Stomach (tissue), 8 donors: ENCODE measurements at regions not wholly inside any gene's neighbourhood (a gene's known extent, or its start where the extent isn't known, plus 50 kb on each side); places are given as distances from the start of the nearest gene placed in this dataset.

Source experiments
- DNase-seq, 2 donors: peaks; one replicate each; pipeline versions ENCODE4 v3.0.0 to v3.0.0-alpha.2; 2013 to 2019
- H3K27ac ChIP-seq, 5 donors: fragments of 200-600 bp in 4 of 5; sonication (generic) in 4 of 5; one replicate each; pipeline ENCODE4 v1.5.1; 2013 to 2019; ENCODE audit warnings: mild to moderate bottlenecking in 1 of 5, moderate library complexity in 1 of 5
- H3K27me3 ChIP-seq, 3 donors: fragments of 200-600 bp; sonication (generic); one replicate each; pipeline ENCODE4 v1.5.1; 2017 to 2019; ENCODE audit warnings: mixed run types in 1 of 3
- H3K36me3 ChIP-seq, 4 donors: fragments of 200-600 bp; sonication (generic); 1 replicate in 3 of 4; 2 replicates in 1 of 4; pipeline ENCODE4 v1.5.1; 2016 to 2019
- H3K4me1 ChIP-seq, 4 donors: fragments of 200-600 bp; sonication (generic); one replicate each; pipeline ENCODE4 v1.5.1; 2016 to 2019
- H3K4me3 ChIP-seq, 4 donors: fragments of 200-600 bp; sonication (generic) in 3 of 4; one replicate each; pipeline ENCODE4 v1.5.1; 2016 to 2019; ENCODE audit warnings: mild to moderate bottlenecking in 1 of 4
- H3K9me3 ChIP-seq, 4 donors: fragments of 200-600 bp; sonication (generic); one replicate each; pipeline ENCODE4 v1.5.1; 2016 to 2019
- EP300 ChIP-seq: sonication (generic); formaldehyde crosslinking; IDR thresholded peaks from one replicate; pipeline ENCODE4 v1.6.1; 2017; ENCODE audit warnings: antibody characterized with exemption
- POLR2A ChIP-seq, 4 donors: fragments of 450-650 bp; IDR thresholded peaks; one replicate each; pipeline ENCODE4 v1.6.1; 2016; ENCODE audit warnings: antibody characterized with exemption in 4 of 4, control low read depth in 2 of 4, mild to moderate bottlenecking in 1 of 4, moderate library complexity in 1 of 4
- POLR2AphosphoS5 ChIP-seq, 3 donors: sonication (generic); formaldehyde crosslinking; IDR thresholded peaks; one replicate each; pipeline ENCODE4 v1.6.1; 2016; ENCODE audit warnings: antibody characterized with exemption in 3 of 3
- WGBS, 5 donors: extraction: QIAGEN DNeasy Blood & Tissue Kit in 3 of 5; methylation state at CpG; one replicate each; pipeline versions ENCODE4 v1.1.5 to v1.1.7; 2013 to 2018; 5-methylcytosine and 5-hydroxymethylcytosine counted together
- intact Hi-C: fragments of 100-400 bp; cut with DNase I; formaldehyde crosslinking; loops from one replicate; pipeline ENCODE4 v1.15.1; 2023; ENCODE audit warnings: low total_unique reads
- TF ChIP-seq, protein P1 (sequence below), 7 experiments: fragments of 450-650 bp in 4 of 7; fragments of 200-600 bp in 3 of 7; sonication (generic) in 3 of 7; IDR thresholded peaks; one replicate each; pipeline ENCODE4 v1.5.1; 2016 to 2019; ENCODE audit warnings: antibody characterized with exemption in 7 of 7, control low read depth in 2 of 7, mild to moderate bottlenecking in 1 of 7
- donor health status: healthy with polysubstance abuse.
- donor health status: Bipolar disorder and iron deficiency.
- donor health status: healthy.

DNA sequence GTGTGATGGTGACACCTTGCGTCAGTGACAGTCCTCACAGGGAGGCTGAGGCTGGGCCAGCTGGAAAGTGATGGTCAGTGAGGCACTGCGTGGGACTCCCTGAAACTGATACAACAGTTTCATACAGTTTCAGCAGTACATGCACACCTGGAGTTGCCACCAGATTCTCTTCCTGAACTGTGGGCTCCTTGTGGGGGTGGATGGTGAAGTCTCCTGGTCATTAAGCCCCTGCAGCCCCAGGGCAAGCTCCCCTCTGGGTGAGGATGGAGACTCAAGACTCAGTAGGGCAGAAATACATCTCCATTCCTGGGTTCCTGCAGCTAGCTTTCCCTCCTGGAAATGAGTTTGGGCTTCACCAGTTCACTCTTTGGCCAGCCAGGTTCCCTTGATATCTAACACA lies 392.7 kb downstream of the UQCRFS1 start:
- Histone ChIP-seq H3K36me3 (no peaks in the 10 kb centered on the region), H3K9me3 (peaks cover 0 to 2% (median under 1%) of the 10 kb centered on the region in 4 donors), H3K4me3 (no peak overlapping the region), H3K27ac (no peak overlapping the region), H3K4me1 (no peaks in the 10 kb centered on the region), H3K27me3 (no peaks in the 10 kb centered on the region)
- whole genome bisulfite sequencing, 5 donors: 72 to 97% (median 91%) methylated on average over 2 of the region's 2 CpGs
- TF ChIP-seq, protein P1, sequence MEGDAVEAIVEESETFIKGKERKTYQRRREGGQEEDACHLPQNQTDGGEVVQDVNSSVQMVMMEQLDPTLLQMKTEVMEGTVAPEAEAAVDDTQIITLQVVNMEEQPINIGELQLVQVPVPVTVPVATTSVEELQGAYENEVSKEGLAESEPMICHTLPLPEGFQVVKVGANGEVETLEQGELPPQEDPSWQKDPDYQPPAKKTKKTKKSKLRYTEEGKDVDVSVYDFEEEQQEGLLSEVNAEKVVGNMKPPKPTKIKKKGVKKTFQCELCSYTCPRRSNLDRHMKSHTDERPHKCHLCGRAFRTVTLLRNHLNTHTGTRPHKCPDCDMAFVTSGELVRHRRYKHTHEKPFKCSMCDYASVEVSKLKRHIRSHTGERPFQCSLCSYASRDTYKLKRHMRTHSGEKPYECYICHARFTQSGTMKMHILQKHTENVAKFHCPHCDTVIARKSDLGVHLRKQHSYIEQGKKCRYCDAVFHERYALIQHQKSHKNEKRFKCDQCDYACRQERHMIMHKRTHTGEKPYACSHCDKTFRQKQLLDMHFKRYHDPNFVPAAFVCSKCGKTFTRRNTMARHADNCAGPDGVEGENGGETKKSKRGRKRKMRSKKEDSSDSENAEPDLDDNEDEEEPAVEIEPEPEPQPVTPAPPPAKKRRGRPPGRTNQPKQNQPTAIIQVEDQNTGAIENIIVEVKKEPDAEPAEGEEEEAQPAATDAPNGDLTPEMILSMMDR (IDR thresholded peaks at IDR 0.05): no peak
- TF ChIP-seq POLR2A (IDR thresholded peaks at IDR 0.05) (no peak), EP300 (no peak), POLR2AphosphoS5 (IDR thresholded peaks at IDR 0.05) (no peak)
- DNase-seq: no peak
- intact Hi-C loops: no loop called here

GRCh38 chr19:28815257-28815656 lies 397.7 kb downstream of the UQCRFS1 start:
- H3K9me3 ChIP-seq: peaks cover 0 to 6% (median 3%) of the 10 kb centered on the region in 4 donors
- H3K36me3 ChIP-seq: no peaks in the 10 kb centered on the region
- no peaks in the 10 kb centered on the region for H3K4me1 ChIP-seq
- 38 to 100% (median 89%) methylated on average over 2 of the region's 2 CpGs for WGBS, 5 donors
- intact Hi-C loops: no loop called here
- H3K27ac ChIP-seq: no peak overlapping the region
- DNase-seq: no peak
- H3K4me3 ChIP-seq: no peak overlapping the region
- H3K27me3 ChIP-seq: no peaks in the 10 kb centered on the region
- TF ChIP-seq POLR2A (IDR thresholded peaks at IDR 0.05): no peak
- TF ChIP-seq EP300: no peak
- TF ChIP-seq, protein P1 (IDR thresholded peaks at IDR 0.05): no peak
- no peak for TF ChIP-seq POLR2AphosphoS5 (IDR thresholded peaks at IDR 0.05)

DNA sequence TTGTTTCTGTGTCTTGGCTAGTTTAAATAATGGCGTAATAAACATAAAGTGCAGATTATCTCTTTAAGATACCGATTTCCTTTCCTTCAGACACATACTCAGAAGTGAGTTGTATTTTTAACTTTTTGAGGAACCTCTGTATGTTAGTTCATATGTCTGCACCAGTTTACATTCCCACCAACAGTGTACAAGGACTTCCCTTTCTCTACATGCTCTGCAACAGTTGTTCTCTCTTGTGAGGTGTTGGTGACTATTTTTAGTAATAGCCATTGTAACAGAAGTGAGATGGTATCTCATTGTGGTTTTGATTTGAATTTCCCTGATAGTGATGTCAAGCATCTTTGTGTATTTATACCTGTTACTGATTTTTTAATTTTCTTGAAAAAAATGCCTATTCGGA lies 418.6 kb downstream of the UQCRFS1 start:
- Histone ChIP-seq H3K4me3 (peak overlapping the region in 1 of 4 donors; percentile 23), H3K27me3 (peaks cover 6 to 53% (median 19%) of the 10 kb centered on the region in 3 donors), H3K9me3 (peaks cover 0 to 17% (median 12%) of the 10 kb centered on the region in 4 donors), H3K27ac (no peak overlapping the region), H3K36me3 (no peaks in the 10 kb centered on the region), H3K4me1 (peaks cover 0 to 11% (median 0%) of the 10 kb centered on the region in 4 donors)
- 48 to 62% (median 56%) methylated on average over 3 of the region's 3 CpGs for WGBS, 5 donors
- TF ChIP-seq POLR2A (IDR thresholded peaks at IDR 0.05): no peak
- TF ChIP-seq EP300: no peak
- no peak for TF ChIP-seq POLR2AphosphoS5 (IDR thresholded peaks at IDR 0.05)
- TF ChIP-seq, protein P1 (IDR thresholded peaks at IDR 0.05): no peak
- DNase-seq: no peak
- intact Hi-C loops: no loop called here

DNA sequence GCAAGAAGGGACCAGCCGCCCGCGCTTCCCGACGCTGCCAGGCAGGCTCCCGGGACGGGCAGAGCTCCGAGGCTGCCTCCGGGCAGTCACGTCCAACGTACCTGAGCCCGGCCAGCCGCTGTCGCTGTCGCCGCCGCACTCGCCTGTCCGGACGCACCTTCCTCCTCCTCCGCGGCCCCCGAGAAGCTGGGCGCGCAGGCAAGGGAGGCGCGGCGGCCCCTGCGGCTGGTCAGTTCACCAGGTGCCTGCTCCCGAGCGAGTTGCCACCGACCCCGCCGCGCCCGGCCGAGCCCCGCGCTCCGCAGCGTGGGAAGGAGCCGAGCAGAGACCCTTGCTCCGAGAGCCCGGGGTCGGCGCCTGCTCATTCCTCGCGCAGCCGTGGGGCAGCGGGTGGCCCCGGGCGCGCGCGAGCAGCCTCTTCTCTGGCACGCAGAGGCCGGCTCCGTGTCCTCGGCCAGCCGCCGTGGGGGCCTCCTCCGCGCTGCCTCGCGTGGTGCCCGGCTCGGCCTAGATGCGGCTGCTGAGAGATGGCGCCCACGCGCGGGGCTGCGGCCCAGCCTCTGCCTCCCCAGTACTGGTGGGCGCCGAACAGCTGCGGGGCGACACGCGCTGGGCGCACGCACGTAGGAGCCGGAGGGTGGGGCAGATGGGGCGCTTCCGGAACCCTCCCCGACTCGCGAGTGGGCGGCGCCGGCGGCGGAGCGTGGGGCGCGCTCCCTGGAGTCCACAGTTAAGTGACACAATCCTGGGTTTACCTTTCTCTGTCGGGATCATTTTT lies 419.4 kb downstream of the UQCRFS1 start:
- WGBS, 5 donors: 3 to 19% (median 11%) methylated on average over 17 to 97 of the region's 97 CpGs
- intact Hi-C loops: no loop called here
- Histone ChIP-seq H3K4me3 (peak overlapping the region in 1 of 4 donors; percentile 23), H3K27ac (no peak overlapping the region), H3K9me3 (peaks cover 0 to 17% (median 12%) of the 10 kb centered on the region in 4 donors), H3K27me3 (peaks cover 6 to 53% (median 19%) of the 10 kb centered on the region in 3 donors), H3K4me1 (peaks cover 0 to 11% (median 0%) of the 10 kb centered on the region in 4 donors), H3K36me3 (no peaks in the 10 kb centered on the region)
- TF ChIP-seq POLR2AphosphoS5 (IDR thresholded peaks at IDR 0.05) (no peak), EP300 (no peak), POLR2A (IDR thresholded peaks at IDR 0.05) (no peak)
- TF ChIP-seq, protein P1 (IDR thresholded peaks at IDR 0.05): no peak
- DNase-seq: peak in 1 of 2 donors; percentile 37
